ENCODE measurements at regions not wholly inside any gene's neighbourhood (a gene's known extent, or its start where the extent isn't known, plus 50 kb on each side); places are given as distances from the start of the nearest gene placed in this dataset.

- no peak for TF ChIP-seq CTCF (conservative IDR thresholded peaks at IDR 0.05; ENCODE audit: low read depth, low read length)
- no peak for TF ChIP-seq EZH2phosphoT487 (IDR thresholded peaks at IDR 0.05; ENCODE audit: borderline replicate concordance, low read length)
Measured at GRCh38 chr3:132202586-132202985, 114.6 kb upstream of the ACP3 start.

Data from PC-3 (cell line).